Panc1 (cell line): ENCODE measurements at regions not wholly inside any gene's neighbourhood (a gene's known extent, or its start where the extent isn't known, plus 50 kb on each side); places are given as distances from the start of the nearest gene placed in this dataset.

Source experiments
- ATAC-seq: fragments of 200-7000 bp; cut with Tn5 transposase; 2 replicates; pipeline ENCODE4 v1.9.1; 2020; ENCODE audit warnings: mild to moderate bottlenecking, moderate library complexity
- BruUV-seq: library from RNA; stranded (reverse); fragments of 400-500 nt; replicated peaks from 2 replicates; lab custom pipeline; 2021; lab: Mats Ljungman, UMichigan
- CTCF ChIA-PET: fragments of 300-600 bp; sonication (Branson Sonifier 250); formaldehyde crosslinking; loops from one replicate; lab custom pipeline; 2022; ENCODE audit warnings: antibody characterized with exemption; lab: Charles Lee
- POLR2A ChIA-PET: fragments of 300-600 bp; sonication (Branson Sonifier 250); formaldehyde crosslinking; loops from one replicate; lab custom pipeline; 2022; ENCODE audit warnings: antibody characterized with exemption; lab: Charles Lee
- DNase-seq: peaks from one replicate; pipeline ENCODE4 v3.0.0-alpha.2; 2010; ENCODE audit warnings: low read depth, low spot score
- H3K27ac ChIP-seq: 2 replicates; pipeline ENCODE4 v1.5.1; 2011; ENCODE audit warnings: mild to moderate bottlenecking, low read length, inconsistent platforms
- H3K27me3 ChIP-seq: fragments of 200-500 bp; sonication (Bioruptor generic); 2 replicates; pipeline ENCODE4 v1.6.0; 2014; ENCODE audit warnings: low read length, inconsistent platforms; ENCODE audit not compliant: control insufficient read depth, insufficient read depth
- H3K36me3 ChIP-seq: fragments of 200-500 bp; sonication (Bioruptor generic); 2 replicates; pipeline ENCODE4 v1.5.1; 2014; ENCODE audit warnings: inconsistent platforms, mild to moderate bottlenecking, low read length, moderate library complexity; ENCODE audit not compliant: control insufficient read depth, insufficient read depth
- H3K4me1 ChIP-seq: 2 replicates; pipeline ENCODE4 v1.5.1; 2011; ENCODE audit warnings: inconsistent platforms, mild to moderate bottlenecking, low read length, moderate library complexity; ENCODE audit not compliant: control insufficient read depth, insufficient read depth
- H3K4me3 ChIP-seq, 2 experiments: 2 replicates each; pipeline ENCODE4 v1.5.1; 2011 to 2012; ENCODE audit warnings: low read depth in 2 of 2, low read length in 2 of 2, mild to moderate bottlenecking in 2 of 2, inconsistent platforms in 1 of 2, moderate library complexity in 1 of 2
- H3K9me3 ChIP-seq: fragments of 200-500 bp; sonication (Bioruptor generic); 2 replicates; pipeline ENCODE4 v1.5.1; 2014; ENCODE audit warnings: low read depth, mild to moderate bottlenecking, inconsistent platforms, low read length, moderate library complexity; ENCODE audit not compliant: control insufficient read depth, insufficient read depth
- POLR2AphosphoS5 ChIP-seq: IDR thresholded peaks from 2 replicates; pipeline ENCODE4 v1.6.1; 2012; ENCODE audit warnings: mild to moderate bottlenecking, low read depth, low read length, moderate library complexity
- SIN3A ChIP-seq: IDR thresholded peaks from 2 replicates; pipeline ENCODE4 v1.6.1; 2012; ENCODE audit warnings: low read depth, mild to moderate bottlenecking, low read length, moderate library complexity, borderline replicate concordance; ENCODE audit not compliant: insufficient read depth
- TCF7L2 ChIP-seq: IDR thresholded peaks from 2 replicates; pipeline ENCODE4 v1.6.1; 2011; ENCODE audit warnings: mild to moderate bottlenecking, low read depth, low read length, inconsistent platforms
- in situ Hi-C: cut with HindIII; loops from 2 replicates; pipeline ENCODE4 v1.10.0; 2016; ENCODE audit warnings: low sequenced_read_pairs, low pct_unique_long_range_greater_than_20kb
- intact Hi-C: fragments of 100-400 bp; cut with micrococcal nuclease; formaldehyde crosslinking; loops from one replicate; pipeline ENCODE4 v1.10.0; 2022; ENCODE audit not compliant: unreplicated experiment
- TF ChIP-seq, protein P1 (sequence below): fragments of 450-650 bp; IDR thresholded peaks from 2 replicates; pipeline ENCODE4 v1.5.1; 2017; ENCODE audit warnings: mild to moderate bottlenecking
- TF ChIP-seq, protein P2 (sequence below), 2 experiments: IDR thresholded peaks; 2 replicates each; pipeline ENCODE4 v1.6.1; 2011 to 2012; ENCODE audit warnings: low read depth in 2 of 2, control low read depth in 1 of 2, low read length in 1 of 2, mild to moderate bottlenecking in 1 of 2, moderate library complexity in 1 of 2; ENCODE audit not compliant: insufficient read depth in 1 of 2

DNA sequence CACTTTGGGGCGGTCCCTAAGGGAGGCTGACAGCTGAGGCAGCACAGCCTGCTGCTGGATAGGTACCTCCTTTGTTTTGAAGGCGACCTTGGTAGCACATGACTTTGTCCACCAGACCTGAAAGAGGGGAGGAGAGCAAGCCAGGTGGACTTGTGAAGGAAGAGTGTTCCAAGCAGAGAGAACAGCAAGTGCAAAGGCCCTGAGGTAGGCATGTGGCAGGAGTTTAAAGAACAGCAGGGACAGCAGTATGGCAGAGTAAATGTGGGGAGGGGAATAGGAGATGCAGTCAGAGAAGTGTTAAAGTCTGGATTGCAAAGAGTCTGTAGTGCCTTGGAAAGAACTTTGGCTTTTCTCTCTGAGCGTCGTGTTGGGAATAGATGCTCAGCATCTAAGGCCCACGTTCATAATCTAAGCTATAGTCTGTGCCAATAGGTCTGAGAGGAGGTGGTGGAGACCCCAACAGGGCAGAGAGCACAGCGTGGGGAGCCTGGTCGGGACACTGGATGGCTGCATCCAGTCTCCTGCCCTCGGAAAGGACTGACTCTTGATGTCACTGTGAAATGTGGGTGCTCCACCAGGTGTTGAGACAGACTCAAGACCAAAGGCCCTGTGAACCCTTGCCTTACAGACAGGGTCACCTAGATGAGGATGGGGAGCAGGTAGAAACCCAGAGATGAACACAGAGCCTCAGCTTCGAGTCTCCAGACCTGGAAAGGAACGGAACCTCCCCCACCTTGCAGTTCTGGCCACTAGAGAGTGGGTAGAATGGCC, 242.1 kb upstream of the PWP1 start:
- Histone ChIP-seq H3K4me1 (no peaks in the 10 kb centered on the region), H3K4me3 (no peak overlapping the region), H3K27ac (no peak overlapping the region), H3K27me3 (no peaks in the 10 kb centered on the region), H3K36me3 (no peaks in the 10 kb centered on the region), H3K9me3 (no peaks in the 10 kb centered on the region)
- CTCF ChIA-PET = no interaction called here
- TF ChIP-seq POLR2AphosphoS5 = no peak
- no peak for ATAC-seq
- in situ Hi-C loops = no loop called here
- no peak for DNase-seq
- intact Hi-C loops = loop anchor here (2.0 kb wide), 1 partner anchor 163 kb away; no protein-coding TSS in a partner anchor
- no TSS peak for BruUV-seq
- POLR2A ChIA-PET = no interaction called here

DNA sequence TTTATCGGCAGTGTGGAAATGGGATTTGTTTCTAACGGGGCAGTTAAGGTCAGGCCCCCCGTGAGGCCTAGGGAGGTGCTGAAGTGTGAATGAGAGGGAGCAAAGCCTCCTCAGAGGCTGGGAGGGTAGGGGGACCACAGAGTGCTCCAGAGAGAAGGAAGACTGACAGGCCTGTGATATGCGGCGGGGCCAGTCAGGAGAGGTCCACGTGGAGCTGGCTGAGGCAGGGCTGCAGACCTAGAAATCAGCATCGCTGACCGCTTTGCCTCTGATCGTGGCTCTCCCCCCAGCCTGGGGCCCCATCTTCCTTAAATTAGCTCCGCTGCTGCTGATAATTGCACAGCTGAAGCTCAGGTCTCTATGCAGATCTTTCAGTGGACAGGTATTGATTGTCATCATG, 240.8 kb upstream of the PWP1 start:
- in situ Hi-C loops = no loop called here
- ChIA-PET CTCF (no interaction called here), POLR2A (no interaction called here)
- Histone ChIP-seq H3K36me3 (no peaks in the 10 kb centered on the region), H3K27ac (no peak overlapping the region), H3K4me1 (no peaks in the 10 kb centered on the region), H3K27me3 (no peaks in the 10 kb centered on the region), H3K4me3 (no peak overlapping the region), H3K9me3 (no peaks in the 10 kb centered on the region)
- TF ChIP-seq TCF7L2 (no peak), SIN3A (no peak), POLR2AphosphoS5 (no peak)
- TF ChIP-seq, protein P1, sequence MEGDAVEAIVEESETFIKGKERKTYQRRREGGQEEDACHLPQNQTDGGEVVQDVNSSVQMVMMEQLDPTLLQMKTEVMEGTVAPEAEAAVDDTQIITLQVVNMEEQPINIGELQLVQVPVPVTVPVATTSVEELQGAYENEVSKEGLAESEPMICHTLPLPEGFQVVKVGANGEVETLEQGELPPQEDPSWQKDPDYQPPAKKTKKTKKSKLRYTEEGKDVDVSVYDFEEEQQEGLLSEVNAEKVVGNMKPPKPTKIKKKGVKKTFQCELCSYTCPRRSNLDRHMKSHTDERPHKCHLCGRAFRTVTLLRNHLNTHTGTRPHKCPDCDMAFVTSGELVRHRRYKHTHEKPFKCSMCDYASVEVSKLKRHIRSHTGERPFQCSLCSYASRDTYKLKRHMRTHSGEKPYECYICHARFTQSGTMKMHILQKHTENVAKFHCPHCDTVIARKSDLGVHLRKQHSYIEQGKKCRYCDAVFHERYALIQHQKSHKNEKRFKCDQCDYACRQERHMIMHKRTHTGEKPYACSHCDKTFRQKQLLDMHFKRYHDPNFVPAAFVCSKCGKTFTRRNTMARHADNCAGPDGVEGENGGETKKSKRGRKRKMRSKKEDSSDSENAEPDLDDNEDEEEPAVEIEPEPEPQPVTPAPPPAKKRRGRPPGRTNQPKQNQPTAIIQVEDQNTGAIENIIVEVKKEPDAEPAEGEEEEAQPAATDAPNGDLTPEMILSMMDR = no peak
- TF ChIP-seq, protein P2, sequence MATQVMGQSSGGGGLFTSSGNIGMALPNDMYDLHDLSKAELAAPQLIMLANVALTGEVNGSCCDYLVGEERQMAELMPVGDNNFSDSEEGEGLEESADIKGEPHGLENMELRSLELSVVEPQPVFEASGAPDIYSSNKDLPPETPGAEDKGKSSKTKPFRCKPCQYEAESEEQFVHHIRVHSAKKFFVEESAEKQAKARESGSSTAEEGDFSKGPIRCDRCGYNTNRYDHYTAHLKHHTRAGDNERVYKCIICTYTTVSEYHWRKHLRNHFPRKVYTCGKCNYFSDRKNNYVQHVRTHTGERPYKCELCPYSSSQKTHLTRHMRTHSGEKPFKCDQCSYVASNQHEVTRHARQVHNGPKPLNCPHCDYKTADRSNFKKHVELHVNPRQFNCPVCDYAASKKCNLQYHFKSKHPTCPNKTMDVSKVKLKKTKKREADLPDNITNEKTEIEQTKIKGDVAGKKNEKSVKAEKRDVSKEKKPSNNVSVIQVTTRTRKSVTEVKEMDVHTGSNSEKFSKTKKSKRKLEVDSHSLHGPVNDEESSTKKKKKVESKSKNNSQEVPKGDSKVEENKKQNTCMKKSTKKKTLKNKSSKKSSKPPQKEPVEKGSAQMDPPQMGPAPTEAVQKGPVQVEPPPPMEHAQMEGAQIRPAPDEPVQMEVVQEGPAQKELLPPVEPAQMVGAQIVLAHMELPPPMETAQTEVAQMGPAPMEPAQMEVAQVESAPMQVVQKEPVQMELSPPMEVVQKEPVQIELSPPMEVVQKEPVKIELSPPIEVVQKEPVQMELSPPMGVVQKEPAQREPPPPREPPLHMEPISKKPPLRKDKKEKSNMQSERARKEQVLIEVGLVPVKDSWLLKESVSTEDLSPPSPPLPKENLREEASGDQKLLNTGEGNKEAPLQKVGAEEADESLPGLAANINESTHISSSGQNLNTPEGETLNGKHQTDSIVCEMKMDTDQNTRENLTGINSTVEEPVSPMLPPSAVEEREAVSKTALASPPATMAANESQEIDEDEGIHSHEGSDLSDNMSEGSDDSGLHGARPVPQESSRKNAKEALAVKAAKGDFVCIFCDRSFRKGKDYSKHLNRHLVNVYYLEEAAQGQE (IDR thresholded peaks at IDR 0.05; ENCODE audit: insufficient read depth in 1 of 2, low read depth in 2 of 2, low read length in 1 of 2) = no peak
- DNase-seq (no peak), ATAC-seq (no peak)
- BruUV-seq = no TSS peak
- intact Hi-C loops = loop anchor here (2.0 kb wide), 1 partner anchor 162 kb away; no protein-coding TSS in a partner anchor

DNA sequence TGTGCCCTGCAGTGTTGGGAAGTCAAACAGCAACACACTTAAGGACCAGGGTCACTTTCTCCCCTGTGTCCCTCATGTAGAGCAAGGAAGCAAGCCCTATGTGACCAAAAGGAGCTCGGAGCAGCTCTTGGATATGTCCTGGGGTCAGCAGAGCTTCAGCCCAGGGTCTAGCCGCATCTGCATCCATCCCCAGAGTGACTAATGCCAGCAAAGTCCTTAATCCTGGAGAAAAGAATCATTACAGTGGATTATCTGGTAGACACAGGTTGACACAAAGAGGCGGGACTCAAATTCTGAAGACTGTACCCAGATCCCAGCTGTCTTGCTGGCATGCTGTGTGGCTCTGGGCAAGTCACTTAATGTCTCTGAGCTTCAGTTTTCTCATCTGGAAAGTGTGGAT, 239.1 kb upstream of the PWP1 start:
- no peaks in the 10 kb centered on the region for H3K4me1 ChIP-seq
- POLR2A ChIA-PET = no interaction called here
- H3K9me3 ChIP-seq = no peaks in the 10 kb centered on the region
- intact Hi-C loops (no loop called here), in situ Hi-C loops (no loop called here)
- H3K4me3 ChIP-seq = no peak overlapping the region
- no TSS peak for BruUV-seq
- H3K36me3 ChIP-seq = no peaks in the 10 kb centered on the region
- H3K27me3 ChIP-seq = no peaks in the 10 kb centered on the region
- no peak overlapping the region for H3K27ac ChIP-seq
- CTCF ChIA-PET = no interaction called here
- no peak for TF ChIP-seq POLR2AphosphoS5
- TF ChIP-seq, protein P2 (IDR thresholded peaks at IDR 0.05; ENCODE audit: insufficient read depth in 1 of 2, low read depth in 2 of 2, low read length in 1 of 2) = no peak
- TF ChIP-seq, protein P1 = no peak
- no peak for TF ChIP-seq SIN3A
- TF ChIP-seq TCF7L2 = no peak
- DNase-seq = no peak
- ATAC-seq = no peak
